ENCODE measurements at regions not wholly inside any gene's neighbourhood (a gene's known extent, or its start where the extent isn't known, plus 50 kb on each side); places are given as distances from the start of the nearest gene placed in this dataset.
"Not testable (repeated sequence)": the region's sequence is repeated elsewhere in the genome, so short reads cannot be mapped to it uniquely, and the experiment has no call there.

DNA sequence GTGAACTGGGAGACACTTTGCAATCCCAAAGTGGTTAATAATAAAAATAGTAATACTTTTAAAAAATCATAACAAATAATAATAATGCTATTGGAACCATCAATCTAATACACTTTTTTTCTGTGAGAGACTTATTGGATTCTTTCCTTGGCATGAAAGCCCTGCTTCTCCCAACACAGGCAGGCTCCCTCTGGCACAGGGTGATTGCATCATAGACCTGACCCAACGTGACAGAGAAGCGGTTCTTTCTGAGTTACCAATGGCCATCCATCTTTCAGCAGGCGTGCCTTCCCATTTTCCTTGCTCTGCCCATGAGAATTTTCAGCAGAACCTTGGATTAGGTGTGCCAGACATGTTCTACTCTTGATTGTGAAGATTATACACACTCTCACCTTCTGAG, 242.6 kb upstream of the PLGLB2 start:
- TF ChIP-seq POLR2A, CTCF (IDR thresholded peaks at IDR 0.05): not testable (repeated sequence)
